DMS79 treated with DMSO at 0.1 percent for 48 hours (cell line): ENCODE measurements at regions not wholly inside any gene's neighbourhood (a gene's known extent, or its start where the extent isn't known, plus 50 kb on each side); places are given as distances from the start of the nearest gene placed in this dataset.
"Not testable (repeated sequence)": the region's sequence is repeated elsewhere in the genome, so short reads cannot be mapped to it uniquely, and the experiment has no call there.

Experiments
- DNase-seq: peaks from one replicate; lab custom pipeline; 2025; lab: John Stamatoyannopoulos, UW

DNA sequence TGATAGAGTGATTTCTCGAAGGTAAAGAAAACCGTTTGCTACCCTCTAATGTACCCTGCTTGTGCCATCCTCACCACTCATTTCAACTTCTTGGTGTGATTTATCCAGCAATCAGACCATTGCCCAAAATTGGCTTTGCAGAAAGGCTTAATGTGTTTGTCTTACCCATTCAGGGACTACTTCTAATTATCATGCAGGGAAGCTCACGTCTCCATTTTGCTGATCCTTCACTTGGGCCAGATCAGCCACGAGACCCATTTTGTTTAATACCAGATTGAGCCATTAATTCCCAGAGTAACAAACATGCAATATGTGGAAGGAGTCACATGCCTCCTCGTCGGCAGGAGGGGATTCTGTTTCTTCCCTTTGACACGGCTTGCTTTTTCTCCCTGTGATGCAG lies 51.1 kb upstream of the CRY1 start:
- DNase-seq: no peak

DNA sequence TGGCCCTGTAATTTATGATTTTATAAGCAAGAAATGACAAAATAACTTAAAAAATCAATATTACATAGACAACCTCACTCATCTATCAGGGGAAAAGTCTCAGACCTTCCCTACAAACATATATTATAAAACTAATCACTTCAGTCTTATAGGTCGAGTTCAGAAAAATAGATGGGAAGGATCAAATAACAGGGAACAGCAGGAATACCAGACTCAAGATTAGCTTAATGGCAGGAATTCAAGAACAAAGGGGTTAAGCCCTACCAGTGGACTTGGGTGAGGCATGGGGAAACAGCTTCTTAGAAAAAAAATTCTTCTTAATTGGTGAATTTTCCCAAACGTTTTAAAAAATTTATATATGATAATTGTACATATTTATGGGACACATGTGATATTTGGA lies 51.6 kb upstream of the CRY1 start:
- DNase-seq: no peak

DNA sequence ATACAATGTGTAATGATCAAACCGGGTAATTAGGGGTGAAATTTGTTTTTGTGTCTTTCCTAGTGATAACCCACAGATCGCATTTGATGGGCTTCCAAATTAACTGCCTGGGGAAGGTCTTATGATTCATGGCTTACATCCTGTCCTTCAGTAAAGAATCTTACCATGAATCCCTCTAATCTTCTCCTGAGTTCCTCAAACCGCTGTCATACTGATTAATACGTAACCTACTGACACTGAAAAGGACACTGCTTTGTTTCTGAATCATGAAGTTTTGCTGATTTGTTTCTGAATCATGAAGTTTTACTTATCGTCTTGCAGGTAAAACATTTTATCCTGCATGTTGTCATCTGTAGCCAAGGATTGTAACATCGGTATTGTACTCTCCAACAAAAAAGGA lies 52.0 kb upstream of the CRY1 start:
- no peak for DNase-seq

DNA sequence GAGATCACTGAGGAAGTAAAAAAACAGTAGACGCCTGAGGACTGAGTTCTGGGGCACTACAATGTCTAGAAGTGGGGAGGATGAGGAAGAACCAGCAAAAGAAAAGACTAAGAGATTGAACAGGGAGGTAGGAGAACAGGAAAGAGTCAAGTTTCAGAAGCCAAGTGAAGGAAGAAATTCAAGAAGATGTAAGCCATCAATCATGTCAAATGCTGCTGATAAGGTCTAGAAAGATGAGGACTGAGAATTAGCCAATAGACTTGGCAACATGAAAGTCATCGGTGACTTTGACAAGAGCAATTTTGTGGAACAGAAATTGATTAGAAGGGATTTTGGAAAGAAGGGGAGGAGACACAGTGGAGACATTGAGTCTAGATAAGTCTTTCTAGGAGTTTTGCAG lies 54.8 kb upstream of the CRY1 start:
- no peak for DNase-seq

DNA sequence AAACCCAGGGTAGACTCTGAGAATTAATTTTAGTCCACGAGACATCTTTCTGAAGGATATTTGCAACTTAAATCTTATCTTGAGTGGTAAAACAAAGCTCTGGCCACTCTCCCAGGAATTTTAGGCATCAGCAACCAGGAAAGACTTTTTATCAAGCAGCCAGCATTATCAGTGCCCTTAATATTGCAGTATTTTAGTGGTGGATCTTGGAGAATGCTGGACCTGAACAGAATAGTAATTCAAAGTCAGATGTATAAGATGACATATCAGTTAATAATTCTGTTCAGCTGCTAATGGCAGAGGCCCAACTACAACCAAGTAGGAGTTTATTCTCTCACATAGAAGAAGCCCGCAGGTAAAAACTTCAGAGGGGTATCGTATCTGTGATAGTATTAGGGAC lies 59.0 kb upstream of the CRY1 start:
- DNase-seq: no peak

DNA sequence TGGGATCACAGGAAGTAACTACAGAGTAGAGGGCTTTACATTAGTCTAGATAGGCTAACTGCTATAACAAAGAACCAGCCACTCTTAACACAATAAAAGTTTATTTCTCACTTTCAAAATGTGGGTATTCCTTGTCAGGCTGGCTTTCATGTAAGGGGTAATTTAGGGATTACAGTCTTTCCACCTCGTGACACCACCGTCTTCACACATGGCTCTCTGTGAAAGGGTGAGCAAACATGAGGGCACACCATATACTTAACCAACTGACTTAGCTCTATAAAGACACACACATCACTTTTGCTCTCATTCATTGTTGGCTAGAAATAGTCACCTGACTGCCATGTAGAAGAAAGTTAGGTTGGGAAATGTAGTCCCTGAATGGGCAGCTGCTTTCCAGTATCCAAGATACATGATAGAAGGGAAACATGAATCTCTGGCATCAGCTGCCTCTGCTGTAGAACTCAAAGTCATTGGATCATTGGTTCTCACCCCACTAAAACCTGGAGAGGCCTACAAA lies 66.1 kb upstream of the CRY1 start:
- DNase-seq: no peak

DNA sequence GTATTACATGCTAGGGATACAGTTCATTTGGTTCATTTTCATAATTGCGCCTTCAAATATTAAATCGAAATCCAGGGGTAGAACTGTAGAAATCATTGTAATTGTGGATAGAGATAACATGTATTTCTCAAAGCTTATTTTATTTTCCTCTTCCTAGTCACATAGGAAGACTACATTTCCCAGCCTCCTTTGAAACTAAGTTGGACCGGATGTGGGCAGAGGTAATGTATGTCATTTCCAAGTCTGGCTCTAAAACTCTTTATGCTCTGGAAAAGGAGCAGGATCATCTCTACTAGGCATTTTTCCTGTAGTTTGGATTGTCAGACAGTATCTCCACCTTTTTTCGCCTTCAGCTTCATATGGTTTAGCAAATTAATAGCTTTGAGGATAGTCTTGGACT lies 70.1 kb upstream of the CRY1 start:
- no peak for DNase-seq

DNA sequence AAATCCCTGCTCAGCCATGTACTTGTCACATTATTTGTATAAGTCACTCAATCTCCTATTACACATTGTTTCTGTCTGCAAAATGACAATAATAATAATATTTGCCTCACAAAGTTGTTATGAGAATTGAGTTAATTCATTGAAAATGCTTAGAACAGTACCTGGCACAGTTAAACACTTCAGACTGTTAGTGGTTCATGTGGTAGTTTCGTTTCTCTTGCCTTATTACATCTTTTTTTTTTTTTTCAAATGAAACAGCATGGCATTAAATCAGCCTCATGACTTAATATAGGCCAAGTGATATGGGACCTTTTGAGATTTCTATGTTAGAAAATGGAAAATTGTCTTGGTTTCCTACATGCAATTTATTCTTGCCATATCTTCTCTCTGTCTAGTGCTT lies 71.0 kb upstream of the CRY1 start:
- DNase-seq: no peak

DNA sequence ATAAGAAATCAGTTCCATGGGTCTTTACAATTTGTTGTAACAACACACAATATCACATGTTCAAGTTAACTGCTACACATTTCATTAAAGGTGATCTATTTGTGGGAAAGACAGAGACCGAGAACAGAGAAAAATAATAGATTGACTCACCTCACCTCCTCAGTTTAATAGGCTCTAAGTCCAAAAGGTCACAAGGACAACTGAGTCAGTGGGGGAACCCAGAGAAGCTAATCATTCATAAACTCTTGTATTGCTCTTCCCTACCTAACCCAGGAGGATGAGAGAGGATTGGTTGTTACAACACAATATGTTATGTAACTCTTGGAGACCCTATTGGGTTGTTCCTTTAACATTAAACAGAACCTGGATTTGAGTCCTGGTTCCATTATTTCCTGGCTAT lies 72.2 kb upstream of the CRY1 start:
- no peak for DNase-seq

DNA sequence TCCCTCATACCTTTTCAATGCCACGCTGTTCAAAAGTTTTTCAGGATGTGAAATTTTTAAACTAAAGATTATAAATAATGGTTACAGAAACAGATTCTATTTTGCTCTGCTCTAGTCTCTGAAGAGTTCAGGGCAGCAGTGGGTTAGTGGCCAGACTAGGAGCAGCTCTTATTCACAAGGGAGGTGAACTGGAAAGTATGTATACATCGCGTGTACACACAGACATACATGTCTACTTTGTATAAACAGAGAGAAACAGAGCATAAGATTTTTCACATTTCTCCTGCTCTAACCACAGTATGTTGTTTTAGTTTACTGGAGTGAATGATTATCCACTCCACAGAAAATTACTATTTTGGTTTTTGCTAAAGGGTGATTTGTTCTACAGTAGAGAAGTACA lies 74.4 kb upstream of the CRY1 start:
- DNase-seq: no peak

DNA sequence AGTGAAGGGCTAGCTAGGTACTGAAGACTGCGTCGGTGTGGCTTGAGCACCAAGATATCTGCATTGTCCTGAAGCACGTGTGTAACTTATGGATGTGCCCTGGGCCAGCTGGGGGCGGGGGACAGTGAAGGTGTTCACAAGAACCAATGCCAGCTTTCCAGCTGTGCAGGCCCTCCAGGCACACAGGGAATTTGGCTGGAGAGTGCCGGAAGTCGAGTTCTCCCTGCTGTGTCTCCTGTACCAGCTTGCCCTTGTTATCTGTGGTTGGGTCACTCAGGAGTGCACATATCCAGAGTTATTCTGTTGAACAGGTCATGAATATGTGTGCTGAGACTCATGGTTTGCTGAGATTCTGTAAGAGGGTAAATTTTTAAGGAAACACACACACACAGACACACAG lies 75.9 kb upstream of the CRY1 start:
- peak; percentile 55 for DNase-seq

DNA sequence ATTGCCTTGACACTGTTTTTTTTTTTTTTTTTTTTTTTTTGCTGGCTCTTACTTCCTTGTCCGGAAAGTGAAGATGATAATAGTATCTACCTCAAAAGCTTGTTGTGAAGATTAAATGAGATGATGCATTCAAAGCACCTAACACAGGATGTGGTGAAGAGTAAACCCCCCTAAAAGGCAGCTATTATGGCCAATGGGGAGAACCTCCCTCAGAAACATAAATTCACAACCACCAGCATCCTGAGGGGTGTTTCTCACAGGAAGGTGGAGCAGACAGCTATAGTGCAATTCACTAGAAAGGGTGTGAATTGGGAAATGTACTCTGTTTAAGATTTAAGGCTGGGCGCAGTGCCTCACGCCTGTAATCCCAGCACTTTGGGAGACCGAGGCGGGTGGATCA lies 85.4 kb upstream of the CRY1 start:
- no peak for DNase-seq

DNA sequence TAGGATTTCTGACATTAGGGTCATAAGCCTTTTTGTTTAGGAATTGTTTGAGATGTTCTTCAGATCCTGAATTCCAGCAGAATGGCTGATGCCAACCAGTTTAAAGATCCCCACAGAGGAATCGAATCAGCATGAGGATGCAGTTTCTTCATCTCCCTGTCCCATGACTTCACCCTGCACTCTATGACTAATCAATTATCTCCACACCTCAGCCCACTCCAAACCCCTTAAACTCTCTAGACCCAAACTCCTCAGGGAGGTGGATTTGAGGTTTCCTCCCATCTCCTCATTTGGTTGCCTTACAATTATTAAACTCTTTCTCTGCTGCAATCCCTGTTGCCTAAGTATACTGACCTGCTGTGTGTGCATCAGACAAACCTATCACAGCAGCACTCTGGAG lies 86.5 kb upstream of the CRY1 start:
- no peak for DNase-seq

DNA sequence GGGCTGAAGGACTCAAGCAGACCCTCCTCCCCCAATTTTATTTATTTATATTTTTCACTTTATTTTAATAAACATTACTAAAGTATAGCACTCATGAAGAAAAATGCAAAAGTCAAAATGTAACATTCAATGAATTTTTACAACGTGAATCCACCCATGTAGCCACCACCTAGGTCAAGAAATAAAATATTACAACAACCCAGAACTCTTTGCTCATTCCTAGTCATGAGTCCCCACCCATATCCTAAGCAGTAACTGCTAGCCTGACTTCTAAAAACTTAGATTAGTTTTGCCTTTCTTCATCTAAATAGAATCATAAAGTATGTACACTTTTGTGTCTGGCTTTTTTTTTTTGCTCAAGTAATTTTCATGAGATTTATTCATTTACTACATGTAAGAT lies 86.9 kb upstream of the CRY1 start:
- DNase-seq: no peak

DNA sequence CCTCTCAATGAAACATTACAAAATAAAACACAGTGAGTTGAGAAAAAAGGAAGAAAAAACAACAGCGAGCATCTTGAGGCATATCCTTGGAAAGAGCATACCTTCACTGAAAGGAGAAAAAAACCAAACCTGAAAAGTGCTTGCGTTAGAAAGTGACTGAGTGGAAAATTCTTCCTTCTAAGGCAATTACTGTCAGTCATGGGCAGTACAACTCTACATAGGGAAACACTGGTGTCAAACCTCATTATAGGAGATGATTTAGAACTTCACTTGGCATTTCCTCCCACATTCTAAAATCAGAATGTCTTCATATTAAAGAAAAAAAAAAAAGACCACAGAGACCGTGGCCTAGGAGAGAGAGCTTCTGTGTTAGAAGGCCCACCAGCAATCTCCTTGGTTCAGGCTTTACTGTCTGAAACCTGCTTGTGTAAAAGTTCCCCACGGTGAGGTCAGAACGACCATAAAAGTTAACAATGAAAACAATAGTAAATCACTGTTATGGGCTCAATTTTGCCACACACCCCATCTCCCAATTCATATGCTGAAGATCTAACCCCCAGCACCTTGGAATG lies 91.1 kb upstream of the CRY1 start:
- DNase-seq: no peak

DNA sequence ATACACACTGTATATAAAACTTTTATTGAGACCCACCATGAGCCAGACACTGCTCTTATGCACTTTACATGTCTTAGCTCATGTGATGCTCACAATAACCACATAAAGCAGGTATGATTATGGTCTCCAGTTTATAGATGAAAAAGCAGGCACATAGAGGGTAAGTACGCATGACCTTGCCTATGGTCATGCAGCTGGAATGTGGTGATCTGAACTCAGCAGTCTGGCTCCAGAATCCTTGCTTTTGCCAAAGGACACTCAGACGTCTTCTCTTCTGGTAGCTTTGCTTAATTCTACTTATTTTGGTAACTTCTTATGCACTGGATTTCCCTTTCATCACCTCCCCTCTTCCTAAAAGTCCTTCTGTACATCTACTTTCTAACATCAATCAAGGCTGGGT lies 103.3 kb upstream of the CRY1 start:
- DNase-seq: no peak

DNA sequence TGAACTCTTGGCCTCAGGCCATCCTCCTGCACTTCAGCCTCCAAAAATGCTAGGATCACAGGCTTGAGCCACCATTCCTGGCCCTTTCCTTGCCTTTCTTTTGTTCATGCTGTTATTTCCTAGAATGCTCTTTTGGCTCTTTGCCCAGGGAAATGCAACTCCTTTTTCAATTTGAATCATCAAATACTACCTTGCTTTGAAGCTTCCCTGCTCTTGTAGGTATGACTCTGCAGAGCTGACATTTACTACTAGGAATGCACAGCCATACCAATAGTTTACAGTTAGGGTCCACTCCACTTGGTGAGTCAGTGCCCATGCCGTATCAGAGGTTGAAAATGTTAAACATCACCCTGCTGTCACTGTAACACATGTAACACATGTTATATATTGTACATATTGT lies 107.0 kb upstream of the CRY1 start:
- peak; percentile 39 for DNase-seq

DNA sequence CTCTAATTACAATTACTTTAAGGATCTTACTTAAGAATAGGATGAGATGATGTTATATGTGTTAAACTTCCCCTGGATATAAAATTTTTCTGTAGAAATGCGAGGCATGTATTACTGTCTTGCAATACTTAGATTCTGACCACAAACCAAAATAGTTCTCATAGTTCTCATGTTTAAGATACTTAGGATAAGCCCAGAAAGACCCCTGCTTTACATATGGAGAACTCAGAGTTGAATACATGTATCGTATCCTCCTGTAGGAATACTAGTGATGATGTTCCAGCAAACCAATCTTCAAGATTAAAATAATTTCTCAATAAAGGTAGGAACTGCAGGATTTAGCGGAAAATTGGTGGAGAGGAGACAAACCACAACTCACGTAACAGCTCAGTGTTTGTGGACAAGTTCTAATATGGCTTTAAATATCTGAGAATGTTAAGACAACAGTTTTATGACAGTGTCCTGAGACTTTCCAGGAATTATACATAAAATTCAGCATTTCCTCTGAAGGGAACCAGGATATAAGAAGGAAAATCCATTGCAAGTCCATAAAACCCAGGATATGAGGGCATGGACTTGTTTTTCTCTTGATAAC lies 114.7 kb upstream of the CRY1 start:
- no peak for DNase-seq

DNA sequence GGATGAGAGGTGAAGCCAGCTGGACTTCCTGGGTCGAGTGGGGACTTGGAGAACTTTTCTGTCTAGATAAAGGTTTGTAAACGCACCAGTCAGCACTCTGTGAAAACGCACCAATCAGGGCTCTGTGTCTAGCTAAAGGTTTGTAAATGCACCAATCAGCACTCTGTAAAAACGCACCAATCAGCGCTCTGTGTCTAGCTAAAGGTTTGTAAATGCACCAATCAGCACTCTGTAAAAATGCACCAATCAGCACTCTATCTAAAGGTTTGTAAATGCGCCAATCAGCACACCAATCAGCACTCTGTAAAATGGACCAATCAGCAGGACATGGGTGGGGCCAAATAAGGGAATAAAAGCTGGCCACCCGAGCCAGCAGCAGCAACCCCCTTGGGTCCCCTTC lies 116.4 kb upstream of the CRY1 start:
- not testable (repeated sequence) for DNase-seq

DNA sequence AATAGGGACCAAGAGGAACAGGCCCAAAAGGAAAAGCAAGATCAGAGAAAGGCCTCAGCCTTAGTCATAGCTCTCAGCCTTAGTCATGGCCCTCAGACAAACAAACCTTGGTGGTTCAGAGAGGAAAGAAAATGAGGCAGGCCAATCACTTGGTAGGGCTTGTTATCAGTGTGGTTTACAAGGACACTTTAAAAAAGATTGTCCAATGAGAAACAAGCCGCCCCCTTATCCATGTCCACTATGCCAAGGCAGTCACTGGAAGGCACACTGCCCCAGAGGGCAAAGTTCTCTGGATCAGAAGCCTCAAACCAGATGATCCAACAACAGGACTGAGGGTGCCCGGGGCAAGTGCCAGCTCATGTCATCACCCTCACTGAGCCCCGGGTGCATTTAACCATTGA lies 121.0 kb upstream of the CRY1 start:
- not testable (repeated sequence) for DNase-seq

DNA sequence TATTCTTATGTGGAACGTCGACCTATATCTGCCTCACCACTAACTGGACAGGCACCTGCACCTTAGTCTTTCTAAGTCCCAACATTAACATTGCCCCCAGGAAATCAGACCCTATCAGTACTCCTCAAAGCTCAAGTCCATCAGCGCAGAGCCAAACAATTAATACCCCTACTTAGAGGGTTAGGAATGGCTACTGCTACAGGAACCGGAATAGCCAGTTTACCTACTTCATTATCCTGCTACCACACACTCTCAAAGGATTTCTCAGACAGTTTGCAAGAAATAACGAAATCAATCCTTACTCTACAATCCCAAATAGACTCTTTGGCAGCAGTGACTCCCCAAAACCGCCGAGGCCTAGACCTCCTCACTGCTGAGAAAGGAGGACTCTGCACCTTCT lies 123.1 kb upstream of the CRY1 start:
- DNase-seq: not testable (repeated sequence)

DNA sequence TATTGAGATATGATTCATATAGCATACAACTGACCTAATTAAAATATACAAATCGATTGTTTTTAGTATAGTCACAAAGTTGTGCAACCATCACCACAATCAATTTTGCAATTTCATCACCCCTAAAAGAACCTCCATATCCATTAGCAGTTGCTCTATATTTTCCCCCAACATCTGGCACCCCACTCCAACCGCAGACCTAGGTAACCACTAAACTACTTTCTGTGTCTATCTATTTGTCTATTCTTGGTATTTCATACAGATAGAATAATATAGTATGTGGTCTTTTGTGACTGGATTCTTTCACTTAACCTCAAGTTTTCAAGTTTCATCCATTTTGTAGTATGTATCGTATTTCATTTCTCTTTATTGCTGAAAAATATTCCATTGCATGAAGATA lies 126.0 kb upstream of the CRY1 start:
- DNase-seq: no peak

DNA sequence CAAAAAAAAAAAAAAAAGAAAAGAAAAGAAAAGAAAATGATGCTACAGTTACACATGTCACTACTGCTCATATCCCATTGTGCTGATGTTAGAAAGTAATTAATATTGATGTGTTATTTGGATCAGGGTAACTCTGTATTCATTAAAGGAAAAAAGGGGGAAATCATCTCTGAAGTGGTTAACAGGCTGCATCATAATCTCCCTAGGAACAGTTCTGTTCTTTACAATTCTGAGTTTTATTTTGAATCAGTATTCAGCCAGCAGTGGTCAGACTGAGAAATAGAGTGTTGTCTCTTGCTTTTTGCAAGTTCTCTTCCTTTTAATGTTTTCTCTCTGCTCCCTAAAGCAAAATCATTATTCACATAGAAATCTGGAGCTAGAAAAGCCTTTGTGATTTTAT lies 128.6 kb upstream of the CRY1 start:
- no peak for DNase-seq

DNA sequence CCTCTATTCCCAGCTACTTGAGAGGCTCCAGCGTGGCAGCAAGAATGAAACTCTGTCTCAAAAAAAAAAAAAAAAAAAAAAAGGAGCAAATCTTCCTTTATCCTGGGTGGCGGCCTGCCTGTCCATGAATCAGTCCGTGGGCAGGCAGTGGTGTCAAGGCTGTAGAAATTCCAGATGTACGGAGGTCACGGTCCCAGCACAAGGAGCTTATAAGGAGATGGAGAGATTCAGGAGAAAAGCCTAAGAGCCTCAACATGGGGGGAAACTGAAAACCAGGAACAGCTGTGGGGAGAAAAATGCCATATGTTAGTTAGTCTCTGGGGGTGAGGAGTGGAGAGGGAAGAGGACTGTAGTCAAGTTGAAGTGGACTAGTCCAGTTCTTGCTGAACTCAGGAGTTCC lies 130.5 kb upstream of the CRY1 start:
- no peak for DNase-seq
